ENCODE measurements at regions not wholly inside any gene's neighbourhood (a gene's known extent, or its start where the extent isn't known, plus 50 kb on each side); places are given as distances from the start of the nearest gene placed in this dataset.

DNA sequence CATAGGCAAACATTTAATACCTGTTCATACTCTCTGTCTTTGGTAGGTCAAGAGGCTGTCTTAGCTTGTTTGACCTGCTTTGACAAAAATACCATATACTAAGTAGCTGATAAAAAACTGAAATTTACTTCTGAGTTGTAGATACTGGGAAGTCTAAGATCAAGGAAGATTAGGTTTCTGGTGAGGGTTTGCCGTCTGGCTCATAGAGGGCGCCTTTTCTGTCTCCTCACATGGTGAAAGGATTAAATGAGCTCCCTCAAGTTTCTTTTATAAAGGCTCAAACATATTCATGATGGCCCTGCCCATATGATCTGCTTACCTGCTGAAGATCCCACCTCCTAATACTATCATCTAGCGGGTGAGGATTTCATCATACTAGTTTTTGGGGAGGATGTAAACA lies 1076.1 kb upstream of the NCAM2 start:
- TF ChIP-seq POLR2A (IDR thresholded peaks at IDR 0.05) (no peak), POLR2AphosphoS5 (IDR thresholded peaks at IDR 0.05) (no peak)
- TF ChIP-seq, protein P1, sequence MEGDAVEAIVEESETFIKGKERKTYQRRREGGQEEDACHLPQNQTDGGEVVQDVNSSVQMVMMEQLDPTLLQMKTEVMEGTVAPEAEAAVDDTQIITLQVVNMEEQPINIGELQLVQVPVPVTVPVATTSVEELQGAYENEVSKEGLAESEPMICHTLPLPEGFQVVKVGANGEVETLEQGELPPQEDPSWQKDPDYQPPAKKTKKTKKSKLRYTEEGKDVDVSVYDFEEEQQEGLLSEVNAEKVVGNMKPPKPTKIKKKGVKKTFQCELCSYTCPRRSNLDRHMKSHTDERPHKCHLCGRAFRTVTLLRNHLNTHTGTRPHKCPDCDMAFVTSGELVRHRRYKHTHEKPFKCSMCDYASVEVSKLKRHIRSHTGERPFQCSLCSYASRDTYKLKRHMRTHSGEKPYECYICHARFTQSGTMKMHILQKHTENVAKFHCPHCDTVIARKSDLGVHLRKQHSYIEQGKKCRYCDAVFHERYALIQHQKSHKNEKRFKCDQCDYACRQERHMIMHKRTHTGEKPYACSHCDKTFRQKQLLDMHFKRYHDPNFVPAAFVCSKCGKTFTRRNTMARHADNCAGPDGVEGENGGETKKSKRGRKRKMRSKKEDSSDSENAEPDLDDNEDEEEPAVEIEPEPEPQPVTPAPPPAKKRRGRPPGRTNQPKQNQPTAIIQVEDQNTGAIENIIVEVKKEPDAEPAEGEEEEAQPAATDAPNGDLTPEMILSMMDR (IDR thresholded peaks at IDR 0.05): no peak
